GM12891 (cell line): ENCODE measurements at regions not wholly inside any gene's neighbourhood (a gene's known extent, or its start where the extent isn't known, plus 50 kb on each side); places are given as distances from the start of the nearest gene placed in this dataset.

Experiments used
- DNase-seq: peaks from one replicate; pipeline ENCODE4 v3.0.0; 2011; ENCODE audit warnings: low spot score; ENCODE audit not compliant: insufficient read length
- FAIRE-seq: peaks from 2 replicates; lab custom pipeline; 2011; peaks lifted over from hg19 to GRCh38; lab: Jason Lieb, UNC
- PAX5 ChIP-seq: IDR thresholded peaks from 2 replicates; pipeline ENCODE4 v1.6.1; 2011; ENCODE audit warnings: low read length, moderate library complexity, mild to moderate bottlenecking; ENCODE audit not compliant: insufficient read depth, severe bottlenecking
- POLR2A ChIP-seq: IDR thresholded peaks from 2 replicates; pipeline ENCODE4 v1.6.1; 2011; ENCODE audit warnings: low read depth, low read length, control low read depth
- POLR2AphosphoS5 ChIP-seq: IDR thresholded peaks from 2 replicates; pipeline ENCODE4 v1.6.1; 2011; ENCODE audit warnings: low read depth, low read length, control low read depth
- POU2F2 ChIP-seq: IDR thresholded peaks from 2 replicates; pipeline ENCODE4 v1.6.1; 2011; ENCODE audit warnings: low read depth, mild to moderate bottlenecking, control low read depth, low read length, moderate library complexity
- SPI1 ChIP-seq: IDR thresholded peaks from 2 replicates; pipeline ENCODE4 v1.6.1; 2011; ENCODE audit warnings: low read depth, low read length, control low read depth
- TAF1 ChIP-seq: IDR thresholded peaks from 2 replicates; pipeline ENCODE4 v1.6.1; 2011; ENCODE audit warnings: low read depth, low read length, control low read depth

- DNase-seq (no peak), FAIRE-seq (no peak)
- TF ChIP-seq TAF1 (no peak), SPI1 (no peak), POU2F2 (no peak), POLR2A (no peak), POLR2AphosphoS5 (no peak), PAX5 (no peak)
Measured at GRCh38 chr3:180181387-180181786, 144.7 kb upstream of the PEX5L start.

GRCh38 chr3:180183346-180183745 lies 146.6 kb upstream of the PEX5L start:
- DNase-seq: no peak
- FAIRE-seq: no peak
- TF ChIP-seq PAX5 (no peak), POLR2AphosphoS5 (no peak), POU2F2 (no peak), POLR2A (no peak), TAF1 (no peak), SPI1 (no peak)

GRCh38 chr3:180184816-180185215 lies 148.1 kb upstream of the PEX5L start:
- no peak for DNase-seq
- FAIRE-seq: no peak

GRCh38 chr3:180185650-180186049 lies 148.9 kb upstream of the PEX5L start:
- no peak for FAIRE-seq
- DNase-seq: no peak
- TF ChIP-seq POLR2AphosphoS5 (no peak), SPI1 (no peak), POU2F2 (no peak)

More at GRCh38 chr3:180184816-180185215, 148.1 kb upstream of the PEX5L start:
- TF ChIP-seq PAX5 (no peak), SPI1 (no peak), POU2F2 (no peak), POLR2AphosphoS5 (no peak)

GRCh38 chr3:180188512-180189309 lies 152.0 kb upstream of the PEX5L start:
- no peak for TF ChIP-seq POU2F2
- TF ChIP-seq POLR2A: no peak
- FAIRE-seq: no peak

DNA sequence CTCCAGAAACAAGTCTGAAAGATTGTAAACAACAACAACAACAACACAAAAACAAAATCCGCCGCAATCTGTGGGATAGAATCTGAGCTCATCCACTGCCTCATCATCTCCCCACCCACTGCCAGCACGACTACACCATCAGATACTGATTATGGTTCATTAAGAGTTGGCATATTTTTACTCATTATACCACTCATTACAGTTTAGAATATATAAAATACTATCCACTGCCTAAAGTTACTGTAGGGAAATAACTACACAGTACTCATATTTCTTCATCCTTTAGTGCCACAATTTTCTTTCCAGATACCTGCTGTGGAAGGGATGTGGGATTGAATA lies 152.5 kb upstream of the PEX5L start:
- no peak for FAIRE-seq
- TF ChIP-seq SPI1: no peak
- no peak for TF ChIP-seq PAX5
- no peak for TF ChIP-seq POLR2AphosphoS5
- no peak for DNase-seq

More at GRCh38 chr3:180188512-180189309, 152.0 kb upstream of the PEX5L start:
- no peak for DNase-seq

DNA sequence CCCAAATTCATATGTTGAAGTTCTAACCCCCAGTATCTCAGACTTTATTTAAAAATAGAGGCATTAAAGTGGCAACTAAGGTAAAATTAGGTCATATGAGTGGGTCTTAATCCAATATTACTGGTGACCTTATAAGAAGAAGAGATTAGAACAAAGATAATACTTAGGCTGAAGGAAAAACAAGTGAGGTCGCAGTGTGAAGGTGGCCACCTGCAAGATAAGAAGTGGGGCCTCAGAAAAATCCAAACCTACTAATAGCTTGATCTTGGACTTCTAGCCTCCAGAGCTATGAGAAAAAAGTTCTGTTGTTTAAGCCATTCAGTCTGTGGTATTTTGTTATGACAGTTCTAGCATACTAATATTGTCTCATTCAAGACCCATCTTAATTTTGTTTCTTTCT lies 159.9 kb upstream of the PEX5L start:
- DNase-seq: no peak
- TF ChIP-seq TAF1 (no peak), POLR2A (no peak), POU2F2 (no peak), POLR2AphosphoS5 (no peak), SPI1 (no peak), PAX5 (no peak)
- no peak for FAIRE-seq

- DNase-seq (no peak), FAIRE-seq (no peak)
- TF ChIP-seq SPI1 (no peak), POLR2A (no peak), POU2F2 (no peak), POLR2AphosphoS5 (no peak), PAX5 (no peak), TAF1 (no peak)
Measured at GRCh38 chr3:180199417-180199995, 162.8 kb upstream of the PEX5L start.

- TF ChIP-seq PAX5 (no peak), SPI1 (no peak), POU2F2 (no peak), POLR2AphosphoS5 (no peak), POLR2A (no peak), TAF1 (no peak)
- DNase-seq (no peak), FAIRE-seq (no peak)
Measured at GRCh38 chr3:180215866-180216265, 179.1 kb upstream of the PEX5L start.

DNA sequence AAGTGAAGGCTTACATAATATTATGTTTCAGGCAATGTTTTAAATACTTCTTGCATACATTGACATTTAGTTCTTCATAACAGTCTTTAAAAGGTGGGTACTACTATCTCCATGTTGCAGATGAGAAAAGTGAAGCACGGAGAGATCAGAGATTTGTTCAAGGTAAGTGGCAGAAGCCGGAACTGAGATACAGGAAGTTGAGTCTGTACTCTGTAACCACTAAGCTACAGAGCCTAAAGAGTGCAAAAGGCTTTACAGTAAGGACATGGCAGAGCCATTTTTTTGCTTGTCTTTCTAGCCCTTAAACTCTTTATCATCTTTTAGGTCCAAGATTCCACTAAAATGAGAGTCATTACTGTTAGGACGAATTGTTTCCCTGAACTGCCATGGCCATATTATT lies 186.5 kb upstream of the PEX5L start:
- no peak for DNase-seq

More for the DNA sequence above, 186.5 kb upstream of the PEX5L start:
- no peak for FAIRE-seq
- TF ChIP-seq POU2F2 (no peak), PAX5 (no peak), SPI1 (no peak), POLR2AphosphoS5 (no peak), POLR2A (no peak), TAF1 (no peak)
